Neutrophil (primary cell): ENCODE measurements at regions not wholly inside any gene's neighbourhood (a gene's known extent, or its start where the extent isn't known, plus 50 kb on each side); places are given as distances from the start of the nearest gene placed in this dataset.

ENCODE experiments used
- H3K27ac ChIP-seq: fragments of 200-600 bp; sonication (generic); 2 replicates; pipeline ENCODE4 v1.5.1; 2016; ENCODE audit warnings: mild to moderate bottlenecking, moderate library complexity
- H3K27me3 ChIP-seq: fragments of 200-600 bp; sonication (generic); 2 replicates; pipeline ENCODE4 v1.6.0; 2016; ENCODE audit warnings: mild to moderate bottlenecking
- H3K36me3 ChIP-seq: fragments of 200-600 bp; sonication (generic); 2 replicates; pipeline ENCODE4 v1.5.1; 2017
- H3K4me1 ChIP-seq, 2 experiments: fragments of 200-600 bp in 1 of 2; sonication (generic) in 1 of 2; 1 replicate in 1 of 2; 2 replicates in 1 of 2; pipeline versions ENCODE4 v1.5.1 to v1.6.1; 2013 to 2016; ENCODE audit warnings: low read depth in 1 of 2, low read length in 1 of 2, mild to moderate bottlenecking in 1 of 2, moderate library complexity in 1 of 2; ENCODE audit not compliant: control insufficient read depth in 1 of 2, insufficient read depth in 1 of 2
- H3K4me3 ChIP-seq, 2 experiments: fragments of 200-600 bp in 1 of 2; sonication (generic) in 1 of 2; 1 replicate in 1 of 2; 2 replicates in 1 of 2; pipeline ENCODE4 v1.5.1; 2013 to 2016; ENCODE audit warnings: low read depth in 1 of 2, low read length in 1 of 2, mild to moderate bottlenecking in 1 of 2, moderate library complexity in 1 of 2
- H3K9me3 ChIP-seq: fragments of 200-600 bp; sonication (generic); 2 replicates; pipeline ENCODE4 v1.5.1; 2016
- TF ChIP-seq, protein P1 (sequence below): fragments of 200-600 bp; sonication (generic); IDR thresholded peaks from 2 replicates; pipeline ENCODE4 v1.5.1; 2016; ENCODE audit warnings: antibody characterized with exemption

GRCh38 chr18:39842366-39842914 is 2112.6 kb upstream of the PIK3C3 start:
- H3K27me3 ChIP-seq: peaks cover 54% of the 10 kb centered on the region
- H3K4me1 ChIP-seq: peaks cover 4 to 8% of the 10 kb centered on the region in 2 experiments
- H3K4me3 ChIP-seq: no peak overlapping the region
- no peak overlapping the region for H3K27ac ChIP-seq
- no peaks in the 10 kb centered on the region for H3K9me3 ChIP-seq
- no peaks in the 10 kb centered on the region for H3K36me3 ChIP-seq
- TF ChIP-seq, protein P1, sequence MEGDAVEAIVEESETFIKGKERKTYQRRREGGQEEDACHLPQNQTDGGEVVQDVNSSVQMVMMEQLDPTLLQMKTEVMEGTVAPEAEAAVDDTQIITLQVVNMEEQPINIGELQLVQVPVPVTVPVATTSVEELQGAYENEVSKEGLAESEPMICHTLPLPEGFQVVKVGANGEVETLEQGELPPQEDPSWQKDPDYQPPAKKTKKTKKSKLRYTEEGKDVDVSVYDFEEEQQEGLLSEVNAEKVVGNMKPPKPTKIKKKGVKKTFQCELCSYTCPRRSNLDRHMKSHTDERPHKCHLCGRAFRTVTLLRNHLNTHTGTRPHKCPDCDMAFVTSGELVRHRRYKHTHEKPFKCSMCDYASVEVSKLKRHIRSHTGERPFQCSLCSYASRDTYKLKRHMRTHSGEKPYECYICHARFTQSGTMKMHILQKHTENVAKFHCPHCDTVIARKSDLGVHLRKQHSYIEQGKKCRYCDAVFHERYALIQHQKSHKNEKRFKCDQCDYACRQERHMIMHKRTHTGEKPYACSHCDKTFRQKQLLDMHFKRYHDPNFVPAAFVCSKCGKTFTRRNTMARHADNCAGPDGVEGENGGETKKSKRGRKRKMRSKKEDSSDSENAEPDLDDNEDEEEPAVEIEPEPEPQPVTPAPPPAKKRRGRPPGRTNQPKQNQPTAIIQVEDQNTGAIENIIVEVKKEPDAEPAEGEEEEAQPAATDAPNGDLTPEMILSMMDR: no peak

GRCh38 chr18:39841482-39842365 is 2113.3 kb upstream of the PIK3C3 start:
- Histone ChIP-seq H3K4me3 (peak overlapping the region in 1 of 2 experiments; percentile 52), H3K9me3 (no peaks in the 10 kb centered on the region), H3K27ac (no peak overlapping the region), H3K36me3 (no peaks in the 10 kb centered on the region), H3K4me1 (peaks cover 4 to 8% of the 10 kb centered on the region in 2 experiments), H3K27me3 (peaks cover 54% of the 10 kb centered on the region)
- TF ChIP-seq, protein P1: no peak

GRCh38 chr18:39840856-39841481 is 2114.1 kb upstream of the PIK3C3 start:
- no peaks in the 10 kb centered on the region for H3K9me3 ChIP-seq
- H3K4me1 ChIP-seq: peaks cover 4 to 8% of the 10 kb centered on the region in 2 experiments
- H3K27me3 ChIP-seq: peaks cover 54% of the 10 kb centered on the region
- TF ChIP-seq, protein P1: no peak
- no peaks in the 10 kb centered on the region for H3K36me3 ChIP-seq
- peak overlapping the region in 1 of 2 experiments; percentile 52 for H3K4me3 ChIP-seq
- H3K27ac ChIP-seq: no peak overlapping the region

GRCh38 chr18:39840406-39840805 is 2114.6 kb upstream of the PIK3C3 start:
- Histone ChIP-seq H3K4me1 (peaks cover 4 to 8% of the 10 kb centered on the region in 2 experiments), H3K36me3 (no peaks in the 10 kb centered on the region), H3K27ac (no peak overlapping the region), H3K4me3 (no peak overlapping the region), H3K9me3 (no peaks in the 10 kb centered on the region), H3K27me3 (peaks cover 54% of the 10 kb centered on the region)
- TF ChIP-seq, protein P1: no peak

- no peak overlapping the region for H3K27ac ChIP-seq
- TF ChIP-seq, protein P1: no peak
Measured at GRCh38 chr18:39839782-39840181, 2115.3 kb upstream of the PIK3C3 start.

More at GRCh38 chr18:39839782-39840181, 2115.3 kb upstream of the PIK3C3 start:
- H3K4me1 ChIP-seq: peaks cover 4 to 8% of the 10 kb centered on the region in 2 experiments
- no peak overlapping the region for H3K4me3 ChIP-seq
- H3K9me3 ChIP-seq: no peaks in the 10 kb centered on the region
- H3K36me3 ChIP-seq: no peaks in the 10 kb centered on the region
- H3K27me3 ChIP-seq: peaks cover 54% of the 10 kb centered on the region
